Thoracic aorta (tissue), 2 donors: ENCODE measurements at regions not wholly inside any gene's neighbourhood (a gene's known extent, or its start where the extent isn't known, plus 50 kb on each side); places are given as distances from the start of the nearest gene placed in this dataset.

Experiments
- ATAC-seq: fragments of 150-250 bp; one replicate; pipeline ENCODE4 v1.8.0; 2017; ENCODE audit warnings: low read depth; ENCODE audit not compliant: insufficient number of reproducible peaks, low FRiP score
- DNase-seq: peaks from one replicate; pipeline ENCODE4 v3.0.0-alpha.2; 2020; ENCODE audit warnings: low spot score
- H3K27ac ChIP-seq, 2 donors: fragments of 200-600 bp; sonication (generic); 1 replicate in 1 of 2; 2 replicates in 1 of 2; pipeline ENCODE4 v1.5.1; 2016; ENCODE audit warnings: mild to moderate bottlenecking in 2 of 2, moderate library complexity in 2 of 2
- H3K27me3 ChIP-seq: fragments of 200-600 bp; sonication (generic); replicated peaks from 2 replicates; pipeline ENCODE4 v1.6.0; 2016; ENCODE audit warnings: mild to moderate bottlenecking; ENCODE audit not compliant: insufficient read depth
- H3K36me3 ChIP-seq: fragments of 200-600 bp; sonication (generic); one replicate; pipeline ENCODE4 v1.5.1; 2016
- H3K4me1 ChIP-seq, 2 donors: fragments of 200-600 bp; sonication (generic); 1 replicate in 1 of 2; 2 replicates in 1 of 2; pipeline versions ENCODE4 v1.5.1 to v1.6.0; 2016; ENCODE audit warnings: low read depth in 2 of 2, mild to moderate bottlenecking in 1 of 2; ENCODE audit not compliant: control insufficient read depth in 1 of 2
- H3K4me3 ChIP-seq: fragments of 200-600 bp; sonication (generic); 2 replicates; pipeline ENCODE4 v1.5.1; 2016; ENCODE audit warnings: mild to moderate bottlenecking
- H3K9me3 ChIP-seq: fragments of 200-600 bp; sonication (generic); 2 replicates; pipeline ENCODE4 v1.5.1; 2016
- TF ChIP-seq, protein P1 (sequence below): fragments of 200-600 bp; sonication (generic); IDR thresholded peaks from one replicate; pipeline ENCODE4 v1.5.1; 2019; ENCODE audit warnings: antibody characterized with exemption

DNA sequence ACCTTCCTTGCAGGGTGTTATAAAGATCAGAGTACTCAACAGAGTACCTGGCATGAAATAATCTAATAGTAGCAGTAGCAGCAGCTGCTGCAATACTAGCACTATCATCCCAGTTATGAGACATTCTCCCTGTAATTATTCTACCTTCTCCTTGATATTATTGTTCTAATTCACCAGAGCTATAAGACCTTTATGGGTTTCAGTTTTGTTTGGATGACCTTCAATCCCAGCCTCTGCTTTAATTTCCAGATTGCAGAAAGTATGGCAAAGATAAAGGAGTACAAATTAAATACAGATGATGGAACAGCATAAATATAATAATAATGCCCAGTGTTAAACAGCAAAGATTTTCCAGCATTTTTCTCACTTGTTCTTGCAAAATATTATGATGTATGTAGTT lies 150.5 kb upstream of the MYLIP start:
- no peak overlapping the region for H3K27ac ChIP-seq
- H3K4me1 ChIP-seq, result peaks cover 0 to 11% of the 10 kb centered on the region in 2 donors
- no peaks in the 10 kb centered on the region for H3K36me3 ChIP-seq
- DNase-seq, result no peak
- H3K27me3 ChIP-seq, result no peaks in the 10 kb centered on the region
- H3K9me3 ChIP-seq, result peaks cover 5% of the 10 kb centered on the region
- no peak overlapping the region for H3K4me3 ChIP-seq
- no peak for ATAC-seq
- TF ChIP-seq, protein P1, sequence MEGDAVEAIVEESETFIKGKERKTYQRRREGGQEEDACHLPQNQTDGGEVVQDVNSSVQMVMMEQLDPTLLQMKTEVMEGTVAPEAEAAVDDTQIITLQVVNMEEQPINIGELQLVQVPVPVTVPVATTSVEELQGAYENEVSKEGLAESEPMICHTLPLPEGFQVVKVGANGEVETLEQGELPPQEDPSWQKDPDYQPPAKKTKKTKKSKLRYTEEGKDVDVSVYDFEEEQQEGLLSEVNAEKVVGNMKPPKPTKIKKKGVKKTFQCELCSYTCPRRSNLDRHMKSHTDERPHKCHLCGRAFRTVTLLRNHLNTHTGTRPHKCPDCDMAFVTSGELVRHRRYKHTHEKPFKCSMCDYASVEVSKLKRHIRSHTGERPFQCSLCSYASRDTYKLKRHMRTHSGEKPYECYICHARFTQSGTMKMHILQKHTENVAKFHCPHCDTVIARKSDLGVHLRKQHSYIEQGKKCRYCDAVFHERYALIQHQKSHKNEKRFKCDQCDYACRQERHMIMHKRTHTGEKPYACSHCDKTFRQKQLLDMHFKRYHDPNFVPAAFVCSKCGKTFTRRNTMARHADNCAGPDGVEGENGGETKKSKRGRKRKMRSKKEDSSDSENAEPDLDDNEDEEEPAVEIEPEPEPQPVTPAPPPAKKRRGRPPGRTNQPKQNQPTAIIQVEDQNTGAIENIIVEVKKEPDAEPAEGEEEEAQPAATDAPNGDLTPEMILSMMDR, result no peak

DNA sequence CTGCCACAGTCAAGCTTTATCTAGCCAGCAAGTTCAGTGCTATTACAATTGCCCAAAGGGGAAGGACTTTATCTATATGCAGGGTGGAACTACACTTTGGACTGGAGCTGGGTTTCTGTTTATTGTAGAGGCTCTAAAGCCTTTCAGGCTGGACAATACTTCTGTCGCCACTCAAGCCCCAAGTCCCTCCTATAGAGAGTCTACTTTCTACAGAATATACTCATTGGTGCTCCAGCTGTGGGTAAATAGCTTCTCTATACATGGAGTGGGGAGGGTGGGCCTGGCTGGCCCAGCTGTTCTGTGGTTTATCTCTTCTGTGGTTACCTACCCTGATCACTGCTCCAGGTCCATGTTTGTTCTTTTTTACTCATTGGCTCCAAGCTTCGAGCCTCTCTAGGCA lies 151.8 kb upstream of the MYLIP start:
- ATAC-seq (no peak), DNase-seq (no peak)
- Histone ChIP-seq H3K27me3 (no peaks in the 10 kb centered on the region), H3K4me1 (peaks cover 0 to 11% of the 10 kb centered on the region in 2 donors), H3K9me3 (peaks cover 5% of the 10 kb centered on the region), H3K4me3 (no peak overlapping the region), H3K27ac (no peak overlapping the region), H3K36me3 (no peaks in the 10 kb centered on the region)
- TF ChIP-seq, protein P1, result no peak

DNA sequence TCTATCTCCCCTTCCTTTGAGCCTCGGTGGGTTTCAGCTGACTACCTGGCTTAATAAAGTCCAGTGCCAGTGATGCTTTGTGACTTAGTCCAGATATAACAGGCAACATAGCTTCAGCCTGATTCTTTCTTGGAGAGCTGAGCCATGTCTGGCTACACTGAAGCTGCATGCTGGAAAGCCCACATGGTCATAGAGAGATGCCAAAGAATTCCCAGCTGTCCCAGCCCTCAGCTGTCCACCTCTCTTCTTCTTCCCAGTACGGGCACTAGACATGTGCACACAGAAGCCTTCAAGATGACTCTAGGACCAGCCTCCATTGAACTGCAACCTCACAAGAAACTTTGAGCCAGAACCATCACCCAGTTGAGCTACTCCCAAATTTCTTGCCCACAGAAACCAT lies 154.1 kb upstream of the MYLIP start:
- H3K4me3 ChIP-seq, result no peak overlapping the region
- no peaks in the 10 kb centered on the region for H3K36me3 ChIP-seq
- no peak for DNase-seq
- ATAC-seq, result no peak
- H3K27me3 ChIP-seq, result no peaks in the 10 kb centered on the region
- H3K4me1 ChIP-seq, result peaks cover 0 to 11% of the 10 kb centered on the region in 2 donors
- H3K27ac ChIP-seq, result no peak overlapping the region
- peaks cover 5% of the 10 kb centered on the region for H3K9me3 ChIP-seq
- TF ChIP-seq, protein P1, result no peak

DNA sequence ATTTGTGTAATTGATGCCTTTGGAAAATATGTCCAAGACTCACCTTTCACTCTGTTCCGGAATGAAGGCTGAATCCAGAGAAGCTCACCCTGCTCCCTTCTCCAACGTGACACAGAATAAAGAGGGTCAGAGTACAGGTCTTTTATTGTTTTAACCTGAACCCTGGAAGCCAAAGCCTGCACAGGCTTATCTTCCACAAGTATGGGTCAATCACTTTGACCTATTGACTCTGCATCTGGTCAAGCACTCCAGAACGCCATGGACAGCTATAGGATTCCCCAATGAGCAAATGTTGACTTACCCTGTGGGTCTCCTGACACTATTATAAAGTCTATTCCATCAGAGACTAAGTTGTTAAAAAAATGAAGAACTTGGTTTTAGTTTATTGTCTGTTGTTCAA lies 158.4 kb upstream of the MYLIP start:
- DNase-seq (no peak), ATAC-seq (no peak)
- Histone ChIP-seq H3K36me3 (no peaks in the 10 kb centered on the region), H3K27ac (no peak overlapping the region), H3K4me3 (no peak overlapping the region), H3K27me3 (no peaks in the 10 kb centered on the region), H3K9me3 (peaks cover 5% of the 10 kb centered on the region), H3K4me1 (no peaks in the 10 kb centered on the region)
- TF ChIP-seq, protein P1, result no peak

DNA sequence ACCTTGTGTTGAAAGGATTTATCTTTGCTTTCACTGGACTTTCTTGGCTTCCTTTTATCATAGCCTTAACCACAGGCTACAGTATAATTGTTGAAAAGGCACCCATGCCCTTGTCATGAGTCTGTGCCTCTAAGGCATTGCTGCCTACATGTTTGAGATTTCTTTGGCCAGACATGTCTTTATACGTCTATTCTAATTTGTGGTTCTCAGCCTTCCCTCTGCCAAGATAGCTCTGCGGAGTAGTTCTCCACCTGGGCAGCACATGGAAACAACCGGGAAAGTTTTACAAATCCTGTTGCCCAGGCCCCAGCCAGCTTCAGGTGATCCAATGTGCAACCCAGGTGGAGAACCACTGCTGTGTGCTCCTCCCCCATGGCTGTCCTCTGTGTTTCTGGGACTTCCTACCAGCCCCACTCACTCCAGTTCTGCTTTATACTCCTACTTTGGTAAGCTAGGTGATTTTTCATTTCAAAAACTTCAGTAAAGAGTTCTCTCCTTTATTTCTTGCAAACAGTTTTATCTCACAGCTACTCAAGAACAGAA lies 159.6 kb upstream of the MYLIP start:
- no peaks in the 10 kb centered on the region for H3K27me3 ChIP-seq
- no peak for DNase-seq
- peaks cover 5% of the 10 kb centered on the region for H3K9me3 ChIP-seq
- no peak overlapping the region for H3K27ac ChIP-seq
- H3K4me3 ChIP-seq, result no peak overlapping the region
- no peaks in the 10 kb centered on the region for H3K4me1 ChIP-seq
- TF ChIP-seq, protein P1, result no peak
- ATAC-seq, result no peak
- H3K36me3 ChIP-seq, result no peaks in the 10 kb centered on the region
